ENCODE measurements at regions not wholly inside any gene's neighbourhood (a gene's known extent, or its start where the extent isn't known, plus 50 kb on each side); places are given as distances from the start of the nearest gene placed in this dataset.

GRCh38 chr12:105580821-105581352 lies 250.4 kb downstream of the C12orf75 start:
- Histone ChIP-seq H3K9me3 (ENCODE audit: control insufficient read depth, insufficient read depth, low read depth, low read length) (no peaks in the 10 kb centered on the region), H3K4me2 (ENCODE audit: extremely low read depth, insufficient read depth, low read length) (no peak overlapping the region), H3K4me1 (ENCODE audit: control insufficient read depth, extremely low read depth, insufficient read depth, low read length) (no peaks in the 10 kb centered on the region), H2AFZ (ENCODE audit: low read length) (no peak overlapping the region), H3K79me2 (ENCODE audit: control insufficient read depth, insufficient read depth, low read length) (no peaks in the 10 kb centered on the region), H3K36me3 (ENCODE audit: control insufficient read depth, insufficient read depth, low read length) (no peaks in the 10 kb centered on the region), H3K27me3 (ENCODE audit: control insufficient read depth, insufficient read depth, low read length) (no peaks in the 10 kb centered on the region), H3K9ac (ENCODE audit: insufficient read depth, low read length) (no peak overlapping the region), H3K27ac (ENCODE audit: insufficient read depth, low read length) (no peak overlapping the region), H4K20me1 (ENCODE audit: control insufficient read depth, extremely low read depth, insufficient read depth, low read length) (no peaks in the 10 kb centered on the region), H3K4me3 (replicated peaks in 1 of 4; ENCODE audit: control extremely low read depth in 1 of 4, insufficient read depth in 1 of 4, low read depth in 3 of 4, low read length in 4 of 4) (no peak overlapping the region)
- no peak for DNase-seq (ENCODE audit: low read depth in 2 of 2)
- TF ChIP-seq EZH2 (IDR thresholded peaks at IDR 0.05; ENCODE audit: low read length, missing control alignments): no peak
- no peak for TF ChIP-seq CTCF (conservative IDR thresholded peaks at IDR 0.05 in 1 of 2, IDR thresholded peaks at IDR 0.05 in 1 of 2; ENCODE audit: low read depth in 1 of 2, low read length in 2 of 2)

GRCh38 chr12:105581420-105581819 lies 250.9 kb downstream of the C12orf75 start:
- Histone ChIP-seq H4K20me1 (ENCODE audit: control insufficient read depth, extremely low read depth, insufficient read depth, low read length) (no peaks in the 10 kb centered on the region), H3K36me3 (ENCODE audit: control insufficient read depth, insufficient read depth, low read length) (no peaks in the 10 kb centered on the region), H3K9ac (ENCODE audit: insufficient read depth, low read length) (no peak overlapping the region), H3K4me1 (ENCODE audit: control insufficient read depth, extremely low read depth, insufficient read depth, low read length) (no peaks in the 10 kb centered on the region), H3K4me2 (ENCODE audit: extremely low read depth, insufficient read depth, low read length) (no peak overlapping the region), H3K79me2 (ENCODE audit: control insufficient read depth, insufficient read depth, low read length) (no peaks in the 10 kb centered on the region), H2AFZ (ENCODE audit: low read length) (no peak overlapping the region), H3K27ac (ENCODE audit: insufficient read depth, low read length) (no peak overlapping the region), H3K4me3 (replicated peaks in 1 of 4; ENCODE audit: control extremely low read depth in 1 of 4, insufficient read depth in 1 of 4, low read depth in 3 of 4, low read length in 4 of 4) (no peak overlapping the region), H3K27me3 (ENCODE audit: control insufficient read depth, insufficient read depth, low read length) (no peaks in the 10 kb centered on the region), H3K9me3 (ENCODE audit: control insufficient read depth, insufficient read depth, low read depth, low read length) (no peaks in the 10 kb centered on the region)
- TF ChIP-seq CTCF (conservative IDR thresholded peaks at IDR 0.05 in 1 of 2, IDR thresholded peaks at IDR 0.05 in 1 of 2; ENCODE audit: low read depth in 1 of 2, low read length in 2 of 2) (no peak), EZH2 (IDR thresholded peaks at IDR 0.05; ENCODE audit: low read length, missing control alignments) (no peak)
- DNase-seq (ENCODE audit: low read depth in 2 of 2): no peak

GRCh38 chr12:105585107-105585506 lies 254.6 kb downstream of the C12orf75 start:
- H3K79me2 ChIP-seq (ENCODE audit: control insufficient read depth, insufficient read depth, low read length): no peaks in the 10 kb centered on the region
- H3K9ac ChIP-seq (ENCODE audit: insufficient read depth, low read length): no peak overlapping the region
- H3K4me3 ChIP-seq (replicated peaks in 1 of 4; ENCODE audit: control extremely low read depth in 1 of 4, insufficient read depth in 1 of 4, low read depth in 3 of 4, low read length in 4 of 4): no peak overlapping the region
- no peaks in the 10 kb centered on the region for H3K4me1 ChIP-seq (ENCODE audit: control insufficient read depth, extremely low read depth, insufficient read depth, low read length)
- H3K4me2 ChIP-seq (ENCODE audit: extremely low read depth, insufficient read depth, low read length): no peak overlapping the region
- no peaks in the 10 kb centered on the region for H3K9me3 ChIP-seq (ENCODE audit: control insufficient read depth, insufficient read depth, low read depth, low read length)
- no peaks in the 10 kb centered on the region for H3K27me3 ChIP-seq (ENCODE audit: control insufficient read depth, insufficient read depth, low read length)
- no peaks in the 10 kb centered on the region for H4K20me1 ChIP-seq (ENCODE audit: control insufficient read depth, extremely low read depth, insufficient read depth, low read length)
- no peak overlapping the region for H3K27ac ChIP-seq (ENCODE audit: insufficient read depth, low read length)
- TF ChIP-seq EZH2 (IDR thresholded peaks at IDR 0.05; ENCODE audit: low read length, missing control alignments) (no peak), CTCF (conservative IDR thresholded peaks at IDR 0.05 in 1 of 2, IDR thresholded peaks at IDR 0.05 in 1 of 2; ENCODE audit: low read depth in 1 of 2, low read length in 2 of 2) (no peak)
- H3K36me3 ChIP-seq (ENCODE audit: control insufficient read depth, insufficient read depth, low read length): no peaks in the 10 kb centered on the region
- no peak overlapping the region for H2AFZ ChIP-seq (ENCODE audit: low read length)
- DNase-seq (ENCODE audit: low read depth in 2 of 2): no peak

Data from fibroblast of lung (primary cell).